ENCODE measurements at regions not wholly inside any gene's neighbourhood (a gene's known extent, or its start where the extent isn't known, plus 50 kb on each side); places are given as distances from the start of the nearest gene placed in this dataset.

- Mint-ChIP-seq H3K27ac (no peak overlapping the region), H3K4me1 (peaks cover 16% of the 10 kb centered on the region), H3K9me3 (peaks cover 5% of the 10 kb centered on the region), H3K4me3 (no peak overlapping the region), H3K36me3 (peaks cover 2% of the 10 kb centered on the region), H3K27me3 (ENCODE audit: low read depth) (no peaks in the 10 kb centered on the region)
- DNase-seq (ENCODE audit: low spot score in 2 of 2, unreplicated experiment in 2 of 2) = no peak
- TF ChIP-seq, protein P1, sequence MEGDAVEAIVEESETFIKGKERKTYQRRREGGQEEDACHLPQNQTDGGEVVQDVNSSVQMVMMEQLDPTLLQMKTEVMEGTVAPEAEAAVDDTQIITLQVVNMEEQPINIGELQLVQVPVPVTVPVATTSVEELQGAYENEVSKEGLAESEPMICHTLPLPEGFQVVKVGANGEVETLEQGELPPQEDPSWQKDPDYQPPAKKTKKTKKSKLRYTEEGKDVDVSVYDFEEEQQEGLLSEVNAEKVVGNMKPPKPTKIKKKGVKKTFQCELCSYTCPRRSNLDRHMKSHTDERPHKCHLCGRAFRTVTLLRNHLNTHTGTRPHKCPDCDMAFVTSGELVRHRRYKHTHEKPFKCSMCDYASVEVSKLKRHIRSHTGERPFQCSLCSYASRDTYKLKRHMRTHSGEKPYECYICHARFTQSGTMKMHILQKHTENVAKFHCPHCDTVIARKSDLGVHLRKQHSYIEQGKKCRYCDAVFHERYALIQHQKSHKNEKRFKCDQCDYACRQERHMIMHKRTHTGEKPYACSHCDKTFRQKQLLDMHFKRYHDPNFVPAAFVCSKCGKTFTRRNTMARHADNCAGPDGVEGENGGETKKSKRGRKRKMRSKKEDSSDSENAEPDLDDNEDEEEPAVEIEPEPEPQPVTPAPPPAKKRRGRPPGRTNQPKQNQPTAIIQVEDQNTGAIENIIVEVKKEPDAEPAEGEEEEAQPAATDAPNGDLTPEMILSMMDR (IDR thresholded peaks at IDR 0.05; ENCODE audit: unreplicated experiment) = no peak
Measured at GRCh38 chr11:109972939-109973338, 120.3 kb upstream of the ZC3H12C start.

- peaks cover 2% of the 10 kb centered on the region for H3K36me3 Mint-ChIP-seq
- TF ChIP-seq, protein P1 (IDR thresholded peaks at IDR 0.05; ENCODE audit: unreplicated experiment) = no peak
- H3K9me3 Mint-ChIP-seq = peaks cover 5% of the 10 kb centered on the region
- no peaks in the 10 kb centered on the region for H3K27me3 Mint-ChIP-seq (ENCODE audit: low read depth)
- no peak overlapping the region for H3K27ac Mint-ChIP-seq
- no peak overlapping the region for H3K4me3 Mint-ChIP-seq
- H3K4me1 Mint-ChIP-seq = peaks cover 16% of the 10 kb centered on the region
- no peak for DNase-seq (ENCODE audit: low spot score in 2 of 2, unreplicated experiment in 2 of 2)
Measured at GRCh38 chr11:109973486-109973885, 119.7 kb upstream of the ZC3H12C start.

DNA sequence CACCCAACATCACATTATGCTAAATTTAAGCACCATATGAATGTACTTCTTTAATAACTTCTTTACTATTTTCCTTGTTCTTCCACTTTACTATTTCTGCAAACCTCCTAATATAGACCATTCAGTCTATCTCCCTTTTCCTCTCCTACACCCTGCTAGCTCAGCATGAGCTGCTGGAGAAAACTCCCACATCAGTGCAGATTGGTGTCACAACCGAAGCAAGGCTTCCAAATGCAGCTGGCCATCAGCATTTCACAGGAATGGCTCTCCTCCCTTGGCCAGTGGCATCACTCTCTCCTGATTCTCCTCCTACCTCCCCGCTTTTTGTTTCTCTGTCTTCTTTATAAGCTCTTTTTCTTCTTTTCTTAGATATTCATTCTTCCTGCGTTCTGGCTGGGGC, 118.7 kb upstream of the ZC3H12C start:
- DNase-seq (ENCODE audit: low spot score in 2 of 2, unreplicated experiment in 2 of 2) = no peak
- TF ChIP-seq, protein P1 (IDR thresholded peaks at IDR 0.05; ENCODE audit: unreplicated experiment) = no peak
- peaks cover 2% of the 10 kb centered on the region for H3K36me3 Mint-ChIP-seq
- no peaks in the 10 kb centered on the region for H3K27me3 Mint-ChIP-seq (ENCODE audit: low read depth)
- H3K27ac Mint-ChIP-seq = no peak overlapping the region
- no peak overlapping the region for H3K4me3 Mint-ChIP-seq
- H3K9me3 Mint-ChIP-seq = peaks cover 5% of the 10 kb centered on the region
- peaks cover 16% of the 10 kb centered on the region for H3K4me1 Mint-ChIP-seq

DNA sequence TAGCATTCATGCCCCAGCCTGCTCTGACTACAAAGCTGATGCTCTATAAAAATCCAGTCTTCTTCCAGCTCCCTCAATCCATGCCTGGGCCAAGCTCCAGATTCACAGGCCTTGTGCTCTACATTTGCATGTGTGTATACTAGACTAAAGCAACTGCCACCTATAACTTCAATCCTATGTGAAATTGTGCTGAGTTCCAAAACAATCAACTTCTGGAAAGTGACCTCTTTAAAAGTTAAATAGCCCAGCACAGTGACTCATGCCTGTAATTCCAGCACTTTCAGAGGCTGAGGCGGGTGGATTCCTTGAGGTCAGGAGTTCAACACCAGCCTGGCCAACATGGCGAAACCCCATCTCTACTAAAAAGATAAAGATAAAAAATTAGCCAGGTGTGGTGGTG, 114.3 kb upstream of the ZC3H12C start:
- TF ChIP-seq, protein P1 (IDR thresholded peaks at IDR 0.05; ENCODE audit: unreplicated experiment) = no peak
- Mint-ChIP-seq H3K4me1 (no peaks in the 10 kb centered on the region), H3K4me3 (no peak overlapping the region), H3K36me3 (peaks cover 2% of the 10 kb centered on the region), H3K27me3 (ENCODE audit: low read depth) (no peaks in the 10 kb centered on the region), H3K27ac (no peak overlapping the region), H3K9me3 (peaks cover 5% of the 10 kb centered on the region)
- DNase-seq (ENCODE audit: low spot score in 2 of 2, unreplicated experiment in 2 of 2) = no peak

- Mint-ChIP-seq H3K27me3 (ENCODE audit: low read depth) (no peaks in the 10 kb centered on the region), H3K4me3 (no peak overlapping the region), H3K36me3 (peaks cover 2% of the 10 kb centered on the region), H3K27ac (no peak overlapping the region), H3K9me3 (peaks cover 5% of the 10 kb centered on the region), H3K4me1 (no peaks in the 10 kb centered on the region)
- no peak for DNase-seq (ENCODE audit: low spot score in 2 of 2, unreplicated experiment in 2 of 2)
- TF ChIP-seq, protein P1 (IDR thresholded peaks at IDR 0.05; ENCODE audit: unreplicated experiment) = no peak
Measured at GRCh38 chr11:109981031-109981636, 112.1 kb upstream of the ZC3H12C start.

- no peaks in the 10 kb centered on the region for H3K9me3 Mint-ChIP-seq
- H3K4me3 Mint-ChIP-seq = no peak overlapping the region
- no peaks in the 10 kb centered on the region for H3K27me3 Mint-ChIP-seq (ENCODE audit: low read depth)
- no peak overlapping the region for H3K27ac Mint-ChIP-seq
- no peaks in the 10 kb centered on the region for H3K36me3 Mint-ChIP-seq
- DNase-seq (ENCODE audit: low spot score in 2 of 2, unreplicated experiment in 2 of 2) = no peak
- H3K4me1 Mint-ChIP-seq = no peaks in the 10 kb centered on the region
- TF ChIP-seq, protein P1 (IDR thresholded peaks at IDR 0.05; ENCODE audit: unreplicated experiment) = no peak
Measured at GRCh38 chr11:109983358-109983757, 109.8 kb upstream of the ZC3H12C start.
